Prostate gland (tissue), 2 donors: ENCODE measurements at regions not wholly inside any gene's neighbourhood (a gene's known extent, or its start where the extent isn't known, plus 50 kb on each side); places are given as distances from the start of the nearest gene placed in this dataset.

ENCODE experiments used
- CTCF ChIP-seq, 4 experiments: fragments of 200-600 bp in 2 of 4; fragments of 450-650 bp in 2 of 4; sonication (generic) in 2 of 4; IDR thresholded peaks; 1 replicate in 3 of 4; 2 replicates in 1 of 4; pipeline ENCODE4 v1.5.1; 2016 to 2019; ENCODE audit warnings: antibody characterized with exemption in 4 of 4, mild to moderate bottlenecking in 2 of 4, moderate library complexity in 2 of 4
- POLR2A ChIP-seq: fragments of 450-650 bp; IDR thresholded peaks from one replicate; pipeline ENCODE4 v1.6.1; 2016; ENCODE audit warnings: antibody characterized with exemption, mild to moderate bottlenecking
- POLR2AphosphoS5 ChIP-seq: sonication (generic); formaldehyde crosslinking; IDR thresholded peaks from one replicate; pipeline ENCODE4 v1.6.1; 2017; ENCODE audit warnings: antibody characterized with exemption

- TF ChIP-seq POLR2A (no peak), CTCF (IDR thresholded peaks at IDR 0.05) (no peak), POLR2AphosphoS5 (no peak)
Measured at GRCh38 chr2:148569221-148569620, 75.3 kb upstream of the EPC2 start.
